ENCODE measurements at regions not wholly inside any gene's neighbourhood (a gene's known extent, or its start where the extent isn't known, plus 50 kb on each side); places are given as distances from the start of the nearest gene placed in this dataset.
"Not testable (repeated sequence)": the region's sequence is repeated elsewhere in the genome, so short reads cannot be mapped to it uniquely, and the experiment has no call there.

- 52 to 56% methylated on average over 4 to 6 of the region's 9 CpGs for WGBS, 2 experiments (ENCODE audit: insufficient coverage in 2 of 2)
- Histone ChIP-seq H3K27ac (ENCODE audit: low read depth, low read length, severe bottlenecking) (peak overlapping the region; percentile 77), H3K4me1 (ENCODE audit: control insufficient read depth, insufficient read depth, low read length, poor library complexity, severe bottlenecking) (peaks cover 32% of the 10 kb centered on the region), H3K4me3 (ENCODE audit: extremely low read depth, insufficient read depth, low read length, poor library complexity, severe bottlenecking) (no peak overlapping the region), H3K36me3 (ENCODE audit: control insufficient read depth, insufficient read depth, low read length) (no peaks in the 10 kb centered on the region), H3K9me3 (ENCODE audit: control insufficient read depth, low read length) (no peaks in the 10 kb centered on the region)
Observed at GRCh38 chr11:103800406-103801114, 235.9 kb upstream of the DDI1 start.

DNA sequence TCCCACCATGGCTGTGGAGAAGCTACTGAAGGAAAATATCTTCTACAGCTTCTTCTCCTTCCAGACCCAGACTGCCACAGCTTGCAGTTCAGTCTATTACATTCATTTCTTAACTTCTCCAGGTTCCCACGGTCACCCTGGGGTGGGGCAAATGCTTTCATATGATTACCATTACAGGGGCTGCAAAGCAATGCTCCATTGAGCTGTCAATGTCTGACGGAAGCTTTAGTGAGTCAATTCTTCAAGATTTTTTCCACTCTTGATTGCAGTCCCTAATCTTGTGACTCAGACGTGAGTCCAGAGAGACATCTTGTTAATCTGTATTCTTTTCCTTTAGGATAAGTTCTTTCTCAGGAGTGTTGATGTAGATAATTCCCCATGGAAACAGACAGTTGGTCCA lies 233.4 kb upstream of the DDI1 start:
- Histone ChIP-seq H3K4me3 (ENCODE audit: extremely low read depth, insufficient read depth, low read length, poor library complexity, severe bottlenecking) (peak overlapping the region; percentile 30), H3K9me3 (ENCODE audit: control insufficient read depth, low read length) (no peaks in the 10 kb centered on the region), H3K36me3 (ENCODE audit: control insufficient read depth, insufficient read depth, low read length) (no peaks in the 10 kb centered on the region), H3K4me1 (ENCODE audit: control insufficient read depth, insufficient read depth, low read length, poor library complexity, severe bottlenecking) (peaks cover 40% of the 10 kb centered on the region), H3K27ac (ENCODE audit: low read depth, low read length, severe bottlenecking) (peak overlapping the region; percentile 58)
- WGBS, 2 experiments (ENCODE audit: insufficient coverage in 2 of 2): 82 to 84% methylated on average over 2 of the region's 3 CpGs

DNA sequence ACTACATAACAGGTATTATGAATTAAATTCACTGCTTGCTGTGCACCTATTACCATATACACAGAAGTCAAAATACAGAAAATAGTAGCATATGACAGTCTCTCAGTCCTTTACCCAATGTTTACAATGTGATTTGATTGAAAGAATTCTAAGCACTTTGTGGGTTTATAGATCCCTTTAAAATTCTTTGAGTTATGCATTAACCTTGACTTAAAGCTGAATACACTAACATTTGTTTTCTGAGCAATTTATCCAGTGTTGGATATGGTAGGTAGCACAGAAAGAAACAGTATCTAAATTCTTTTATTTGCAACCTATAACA lies 230.8 kb upstream of the DDI1 start:
- Histone ChIP-seq H3K4me1 (ENCODE audit: control insufficient read depth, insufficient read depth, low read length, poor library complexity, severe bottlenecking) (peaks cover 27% of the 10 kb centered on the region), H3K9me3 (ENCODE audit: control insufficient read depth, low read length) (no peaks in the 10 kb centered on the region), H3K36me3 (ENCODE audit: control insufficient read depth, insufficient read depth, low read length) (no peaks in the 10 kb centered on the region), H3K4me3 (ENCODE audit: extremely low read depth, insufficient read depth, low read length, poor library complexity, severe bottlenecking) (no peak overlapping the region), H3K27ac (ENCODE audit: low read depth, low read length, severe bottlenecking) (no peak overlapping the region)

- Histone ChIP-seq H3K27ac (ENCODE audit: low read depth, low read length, severe bottlenecking) (no peak overlapping the region), H3K9me3 (ENCODE audit: control insufficient read depth, low read length) (no peaks in the 10 kb centered on the region), H3K4me1 (ENCODE audit: control insufficient read depth, insufficient read depth, low read length, poor library complexity, severe bottlenecking) (peaks cover 27% of the 10 kb centered on the region), H3K4me3 (ENCODE audit: extremely low read depth, insufficient read depth, low read length, poor library complexity, severe bottlenecking) (no peak overlapping the region), H3K36me3 (ENCODE audit: control insufficient read depth, insufficient read depth, low read length) (no peaks in the 10 kb centered on the region)
- WGBS, 2 experiments (ENCODE audit: insufficient coverage in 2 of 2): no CpG with 5 or more reads among the region's 5 CpGs
Observed at GRCh38 chr11:103806130-103806895, 230.1 kb upstream of the DDI1 start.

DNA sequence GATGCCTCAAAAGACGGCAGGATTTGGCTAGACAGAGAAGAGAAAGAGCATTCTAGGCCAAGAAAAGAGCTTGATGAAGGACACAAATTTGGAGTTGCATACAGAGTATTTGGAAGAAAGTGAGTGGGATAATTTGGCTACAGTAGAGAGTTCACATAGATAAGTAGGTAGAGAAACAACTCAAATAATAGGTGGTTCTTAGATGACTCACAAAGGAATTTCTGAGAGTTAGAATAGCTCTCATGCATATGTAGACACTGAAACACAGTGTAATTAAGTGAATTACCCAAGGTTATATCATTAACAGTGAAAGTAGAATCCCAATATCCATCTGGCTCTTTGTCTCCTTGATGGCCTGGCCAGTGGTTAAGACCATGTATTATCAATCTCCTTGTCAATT lies 228.6 kb upstream of the DDI1 start:
- Histone ChIP-seq H3K27ac (ENCODE audit: low read depth, low read length, severe bottlenecking) (peak overlapping the region; percentile 26), H3K4me1 (ENCODE audit: control insufficient read depth, insufficient read depth, low read length, poor library complexity, severe bottlenecking) (peaks cover 27% of the 10 kb centered on the region), H3K36me3 (ENCODE audit: control insufficient read depth, insufficient read depth, low read length) (no peaks in the 10 kb centered on the region), H3K4me3 (ENCODE audit: extremely low read depth, insufficient read depth, low read length, poor library complexity, severe bottlenecking) (no peak overlapping the region), H3K9me3 (ENCODE audit: control insufficient read depth, low read length) (no peaks in the 10 kb centered on the region)
- 93 to 100% methylated on average over 1 of the region's 1 CpG for WGBS, 2 experiments (ENCODE audit: insufficient coverage in 2 of 2)

GRCh38 chr11:103808252-103808651 lies 228.2 kb upstream of the DDI1 start:
- Histone ChIP-seq H3K9me3 (ENCODE audit: control insufficient read depth, low read length) (no peaks in the 10 kb centered on the region), H3K4me3 (ENCODE audit: extremely low read depth, insufficient read depth, low read length, poor library complexity, severe bottlenecking) (no peak overlapping the region), H3K36me3 (ENCODE audit: control insufficient read depth, insufficient read depth, low read length) (no peaks in the 10 kb centered on the region), H3K27ac (ENCODE audit: low read depth, low read length, severe bottlenecking) (no peak overlapping the region), H3K4me1 (ENCODE audit: control insufficient read depth, insufficient read depth, low read length, poor library complexity, severe bottlenecking) (peaks cover 24% of the 10 kb centered on the region)
- WGBS, 2 experiments (ENCODE audit: insufficient coverage in 2 of 2): 90 to 100% methylated on average over 3 of the region's 3 CpGs

DNA sequence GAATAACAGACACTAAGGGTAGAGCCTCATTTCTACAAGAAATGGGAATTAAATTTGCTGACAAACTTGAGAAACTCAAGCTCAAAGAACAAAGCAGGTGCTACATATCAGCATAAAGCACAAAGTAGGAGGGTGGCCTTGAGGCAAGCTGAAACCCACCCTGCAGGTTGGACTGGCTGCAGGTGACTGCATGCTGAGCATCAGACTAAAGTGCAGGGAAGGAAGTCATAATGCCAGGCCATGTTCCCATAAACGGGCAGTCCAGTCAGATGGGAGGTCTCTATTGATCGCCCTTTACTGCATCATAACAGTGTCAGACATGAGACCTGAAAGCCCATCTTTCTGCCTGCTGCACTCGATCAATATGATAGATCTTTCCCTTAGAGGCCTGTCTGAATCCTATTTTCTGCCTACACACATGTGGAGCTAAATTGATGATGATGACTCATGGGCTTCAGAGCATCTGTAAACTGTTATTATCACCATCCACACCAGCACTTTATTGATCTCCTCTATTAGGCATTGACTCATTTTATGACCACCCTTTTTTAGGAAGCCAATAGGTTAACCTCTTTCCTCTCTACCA lies 224.5 kb upstream of the DDI1 start:
- Histone ChIP-seq H3K27ac (ENCODE audit: low read depth, low read length, severe bottlenecking) (no peak overlapping the region), H3K36me3 (ENCODE audit: control insufficient read depth, insufficient read depth, low read length) (no peaks in the 10 kb centered on the region), H3K4me3 (ENCODE audit: extremely low read depth, insufficient read depth, low read length, poor library complexity, severe bottlenecking) (no peak overlapping the region), H3K4me1 (ENCODE audit: control insufficient read depth, insufficient read depth, low read length, poor library complexity, severe bottlenecking) (peaks cover 7% of the 10 kb centered on the region), H3K9me3 (ENCODE audit: control insufficient read depth, low read length) (no peaks in the 10 kb centered on the region)
- 92 to 98% methylated on average over 2 to 3 of the region's 3 CpGs for WGBS, 2 experiments (ENCODE audit: insufficient coverage in 2 of 2)

GRCh38 chr11:103812680-103813079 lies 223.8 kb upstream of the DDI1 start:
- Histone ChIP-seq H3K4me3 (ENCODE audit: extremely low read depth, insufficient read depth, low read length, poor library complexity, severe bottlenecking) (no peak overlapping the region), H3K4me1 (ENCODE audit: control insufficient read depth, insufficient read depth, low read length, poor library complexity, severe bottlenecking) (peaks cover 3% of the 10 kb centered on the region), H3K27ac (ENCODE audit: low read depth, low read length, severe bottlenecking) (no peak overlapping the region), H3K36me3 (ENCODE audit: control insufficient read depth, insufficient read depth, low read length) (no peaks in the 10 kb centered on the region), H3K9me3 (ENCODE audit: control insufficient read depth, low read length) (no peaks in the 10 kb centered on the region)
- 40% methylated on average over 1 of the region's 3 CpGs; no CpG with 5 or more reads in 1 of the 2 experiments for WGBS, 2 experiments (ENCODE audit: insufficient coverage in 2 of 2)

GRCh38 chr11:103820345-103820744 lies 216.1 kb upstream of the DDI1 start:
- WGBS, 2 experiments (ENCODE audit: insufficient coverage in 2 of 2): 88 to 98% methylated on average over 6 to 8 of the region's 8 CpGs
- not testable (repeated sequence) for H3K36me3 ChIP-seq (ENCODE audit: control insufficient read depth, insufficient read depth, low read length); H3K27ac ChIP-seq (ENCODE audit: low read depth, low read length, severe bottlenecking); H3K9me3 ChIP-seq (ENCODE audit: control insufficient read depth, low read length); H3K4me1 ChIP-seq (ENCODE audit: control insufficient read depth, insufficient read depth, low read length, poor library complexity, severe bottlenecking); H3K4me3 ChIP-seq (ENCODE audit: extremely low read depth, insufficient read depth, low read length, poor library complexity, severe bottlenecking)

DNA sequence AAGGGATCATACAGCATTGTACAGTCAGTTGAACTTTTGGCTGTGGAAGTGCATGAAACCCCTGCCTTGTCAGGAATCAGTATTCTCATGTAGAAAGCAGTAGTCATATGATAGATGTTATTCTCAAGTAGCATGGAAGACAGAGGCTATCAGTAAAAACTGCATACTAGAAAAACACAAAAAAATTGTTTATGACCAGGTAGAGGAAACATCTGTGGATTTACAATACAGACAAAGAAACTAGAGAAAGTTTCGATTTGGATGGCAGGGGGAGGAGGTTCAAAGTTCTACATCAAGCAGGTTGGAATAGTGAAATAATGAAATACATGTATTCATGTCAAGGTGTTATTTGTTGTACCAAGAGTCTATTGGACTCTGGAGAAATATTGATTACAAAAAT lies 212.3 kb upstream of the DDI1 start:
- no CpG with 5 or more reads among the region's 1 CpG for WGBS, 2 experiments (ENCODE audit: insufficient coverage in 2 of 2)
- Histone ChIP-seq H3K4me1 (ENCODE audit: control insufficient read depth, insufficient read depth, low read length, poor library complexity, severe bottlenecking) (no peaks in the 10 kb centered on the region), H3K27ac (ENCODE audit: low read depth, low read length, severe bottlenecking) (no peak overlapping the region), H3K4me3 (ENCODE audit: extremely low read depth, insufficient read depth, low read length, poor library complexity, severe bottlenecking) (no peak overlapping the region), H3K9me3 (ENCODE audit: control insufficient read depth, low read length) (no peaks in the 10 kb centered on the region), H3K36me3 (ENCODE audit: control insufficient read depth, insufficient read depth, low read length) (no peaks in the 10 kb centered on the region)

- Histone ChIP-seq H3K4me1 (ENCODE audit: control insufficient read depth, insufficient read depth, low read length, poor library complexity, severe bottlenecking) (no peaks in the 10 kb centered on the region), H3K9me3 (ENCODE audit: control insufficient read depth, low read length) (no peaks in the 10 kb centered on the region), H3K36me3 (ENCODE audit: control insufficient read depth, insufficient read depth, low read length) (no peaks in the 10 kb centered on the region), H3K4me3 (ENCODE audit: extremely low read depth, insufficient read depth, low read length, poor library complexity, severe bottlenecking) (no peak overlapping the region), H3K27ac (ENCODE audit: low read depth, low read length, severe bottlenecking) (no peak overlapping the region)
- WGBS, 2 experiments (ENCODE audit: insufficient coverage in 2 of 2): no CpG with 5 or more reads among the region's 2 CpGs
Observed at GRCh38 chr11:103825469-103825868, 211.0 kb upstream of the DDI1 start.

Data from mesodermal cell (in vitro differentiated cells).